SJSA1 (cell line): ENCODE measurements at regions not wholly inside any gene's neighbourhood (a gene's known extent, or its start where the extent isn't known, plus 50 kb on each side); places are given as distances from the start of the nearest gene placed in this dataset.
"Not testable (repeated sequence)": the region's sequence is repeated elsewhere in the genome, so short reads cannot be mapped to it uniquely, and the experiment has no call there.

ENCODE experiments used
- DNase-seq, 2 experiments: peaks; one replicate each; pipeline ENCODE4 v3.0.0-alpha.2; 2015 to 2020; ENCODE audit warnings: low spot score in 2 of 2, low read depth in 1 of 2
- H3K27ac ChIP-seq: fragments of 250-450 bp; sonication (Bioruptor Pico); 2 replicates; pipeline ENCODE4 v1.5.1; 2020; ENCODE audit warnings: mild to moderate bottlenecking, moderate library complexity
- H3K27me3 ChIP-seq: fragments of 250-450 bp; sonication (Bioruptor Pico); replicated peaks from 2 replicates; pipeline ENCODE4 v1.5.1; 2020; ENCODE audit warnings: mild to moderate bottlenecking, moderate library complexity
- H3K36me3 ChIP-seq: fragments of 250-450 bp; sonication (Bioruptor Pico); 2 replicates; pipeline ENCODE4 v1.5.1; 2020; ENCODE audit warnings: mild to moderate bottlenecking
- H3K4me1 ChIP-seq: fragments of 250-450 bp; sonication (Bioruptor Pico); replicated peaks from 2 replicates; pipeline ENCODE4 v1.6.1; 2021; ENCODE audit warnings: mild to moderate bottlenecking
- H3K4me3 ChIP-seq: fragments of 250-450 bp; sonication (Bioruptor Pico); 2 replicates; pipeline ENCODE4 v1.5.1; 2020; ENCODE audit warnings: mild to moderate bottlenecking
- H3K9me3 ChIP-seq: fragments of 250-450 bp; sonication (Bioruptor Pico); replicated peaks from 2 replicates; pipeline ENCODE4 v1.5.1; 2020; ENCODE audit warnings: mild to moderate bottlenecking

- no peak for DNase-seq
Measured at GRCh38 chr18:1253827-1254226, 349.2 kb downstream of the ADCYAP1 start.

DNA sequence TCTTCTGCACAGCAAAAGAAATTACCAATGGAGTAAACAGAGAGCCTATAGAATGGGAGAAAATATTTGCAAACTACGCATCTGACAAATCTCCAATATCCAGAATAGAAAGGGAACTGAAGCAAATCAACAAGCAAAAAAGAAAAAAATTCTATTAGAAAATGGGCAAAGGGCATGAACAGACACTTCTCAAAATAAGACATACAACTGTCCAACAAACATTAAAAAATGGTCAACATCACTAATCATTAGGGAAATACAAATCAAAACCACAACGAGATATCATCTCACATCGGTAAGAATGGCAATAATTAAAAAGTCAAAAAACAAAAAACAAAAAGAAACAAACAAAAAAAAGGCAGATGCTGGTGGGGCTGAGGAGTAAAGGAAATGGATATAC is 356.4 kb downstream of the ADCYAP1 start:
- no peak overlapping the region for H3K4me3 ChIP-seq
- no peak for DNase-seq
- no peak overlapping the region for H3K27ac ChIP-seq
- no peaks in the 10 kb centered on the region for H3K36me3 ChIP-seq
- H3K4me1 ChIP-seq, result no peaks in the 10 kb centered on the region
- H3K9me3 ChIP-seq, result no peaks in the 10 kb centered on the region
- H3K27me3 ChIP-seq, result no peaks in the 10 kb centered on the region

More at GRCh38 chr18:1253827-1254226, 349.2 kb downstream of the ADCYAP1 start:
- no peak overlapping the region for H3K27ac ChIP-seq
- no peaks in the 10 kb centered on the region for H3K36me3 ChIP-seq
- H3K4me3 ChIP-seq, result no peak overlapping the region
- no peaks in the 10 kb centered on the region for H3K9me3 ChIP-seq
- no peaks in the 10 kb centered on the region for H3K4me1 ChIP-seq
- no peaks in the 10 kb centered on the region for H3K27me3 ChIP-seq

DNA sequence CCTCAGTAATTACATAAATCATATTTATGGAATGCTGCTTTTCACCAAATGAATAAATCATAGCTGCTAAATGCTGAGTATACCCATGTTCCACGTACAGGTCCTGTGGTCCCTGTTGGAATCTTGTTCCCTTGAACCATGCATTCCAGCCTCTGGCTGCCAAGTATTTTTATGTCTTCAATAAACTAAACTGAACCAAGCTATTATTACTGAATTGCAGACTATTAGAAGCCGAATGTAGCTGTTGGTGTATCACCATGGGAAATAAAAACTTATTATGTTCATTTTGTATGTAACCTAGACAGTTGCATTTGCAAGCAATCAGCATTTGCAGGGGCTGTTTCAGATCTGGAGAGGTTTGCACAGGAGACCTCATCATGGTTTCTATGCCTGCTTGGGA is 362.4 kb downstream of the ADCYAP1 start:
- Histone ChIP-seq H3K4me1 (no peaks in the 10 kb centered on the region), H3K4me3 (no peak overlapping the region), H3K9me3 (no peaks in the 10 kb centered on the region), H3K36me3 (no peaks in the 10 kb centered on the region), H3K27me3 (no peaks in the 10 kb centered on the region), H3K27ac (no peak overlapping the region)
- no peak for DNase-seq

DNA sequence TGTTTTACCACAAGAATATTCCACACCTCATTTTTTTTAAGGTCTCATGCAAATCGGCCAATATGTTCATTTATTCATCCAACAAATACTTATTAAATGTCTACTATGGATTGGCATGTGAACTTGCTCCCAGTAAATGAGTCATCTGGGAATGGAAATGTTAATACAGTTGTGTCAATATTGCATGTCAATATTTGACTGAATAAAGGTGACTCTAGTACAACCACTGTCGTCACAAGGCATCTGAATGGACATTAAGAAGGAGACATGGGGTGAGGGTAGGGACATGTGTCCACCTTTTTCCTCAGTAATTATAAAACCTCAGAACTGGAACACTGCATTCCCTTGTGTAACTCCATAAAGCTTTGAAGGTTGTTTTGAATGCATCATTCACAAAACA is 365.4 kb downstream of the ADCYAP1 start:
- no peaks in the 10 kb centered on the region for H3K4me1 ChIP-seq
- no peaks in the 10 kb centered on the region for H3K9me3 ChIP-seq
- no peaks in the 10 kb centered on the region for H3K36me3 ChIP-seq
- H3K27me3 ChIP-seq, result no peaks in the 10 kb centered on the region
- no peak overlapping the region for H3K27ac ChIP-seq
- H3K4me3 ChIP-seq, result no peak overlapping the region
- DNase-seq, result no peak

DNA sequence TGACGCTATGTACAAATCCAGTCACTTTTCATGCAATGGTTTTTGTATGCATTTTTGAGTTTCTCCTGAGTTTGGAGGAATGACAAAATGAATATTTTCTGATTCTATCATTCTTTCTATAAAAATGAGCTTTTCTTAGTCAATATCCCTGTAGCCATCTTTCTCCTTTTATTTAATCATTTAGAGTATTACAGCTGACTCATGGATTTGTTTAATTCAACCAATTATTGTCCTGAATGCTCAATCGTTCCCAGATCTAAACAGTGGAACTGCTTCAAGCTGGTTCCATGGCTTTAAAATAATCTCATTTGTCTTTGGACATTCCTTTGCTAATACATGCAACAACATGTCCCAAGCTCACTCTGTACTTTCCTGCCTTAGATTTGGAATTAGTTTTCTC is 368.8 kb downstream of the ADCYAP1 start:
- DNase-seq, result no peak
- H3K4me1 ChIP-seq, result no peaks in the 10 kb centered on the region
- no peak overlapping the region for H3K4me3 ChIP-seq
- no peaks in the 10 kb centered on the region for H3K9me3 ChIP-seq
- H3K36me3 ChIP-seq, result no peaks in the 10 kb centered on the region
- no peaks in the 10 kb centered on the region for H3K27me3 ChIP-seq
- no peak overlapping the region for H3K27ac ChIP-seq

GRCh38 chr18:1292167-1292566 is 387.5 kb downstream of the ADCYAP1 start:
- DNase-seq, result no peak
- H3K27me3 ChIP-seq, result no peaks in the 10 kb centered on the region
- H3K4me3 ChIP-seq, result no peak overlapping the region
- no peaks in the 10 kb centered on the region for H3K9me3 ChIP-seq
- H3K36me3 ChIP-seq, result no peaks in the 10 kb centered on the region
- no peak overlapping the region for H3K27ac ChIP-seq
- no peaks in the 10 kb centered on the region; the same call in 1 of the 2 replicates for H3K4me1 ChIP-seq

DNA sequence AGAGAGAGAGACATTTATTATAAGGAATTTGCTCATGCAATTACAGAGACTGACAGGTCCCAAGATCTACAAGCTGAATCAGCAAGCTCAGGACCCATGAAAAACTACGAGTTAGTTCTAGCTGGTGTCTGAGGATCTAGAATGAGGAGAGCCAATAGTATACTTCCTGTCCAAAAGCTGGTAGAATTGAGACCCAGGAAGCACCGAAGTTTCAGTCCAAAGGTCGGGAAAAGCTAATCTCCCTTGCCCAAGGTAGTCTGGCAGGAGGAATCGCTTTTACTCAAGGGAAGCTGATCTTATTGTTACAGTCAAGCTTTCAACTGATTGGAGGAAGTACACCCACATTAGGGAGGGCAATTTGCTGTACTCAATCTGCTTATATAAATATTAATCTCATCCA is 389.6 kb downstream of the ADCYAP1 start:
- no peaks in the 10 kb centered on the region for H3K36me3 ChIP-seq
- H3K27me3 ChIP-seq, result no peaks in the 10 kb centered on the region
- no peaks in the 10 kb centered on the region; the same call in 1 of the 2 replicates for H3K4me1 ChIP-seq
- no peak overlapping the region for H3K4me3 ChIP-seq
- DNase-seq, result no peak
- H3K9me3 ChIP-seq, result no peaks in the 10 kb centered on the region
- H3K27ac ChIP-seq, result no peak overlapping the region

- DNase-seq, result no peak
- H3K27ac ChIP-seq, result no peak overlapping the region
- no peaks in the 10 kb centered on the region for H3K36me3 ChIP-seq
- H3K27me3 ChIP-seq, result 0 out of 2 replicates have a peak, but pooled peaks cover 2% of the 10 kb centered on the region
- H3K4me3 ChIP-seq, result no peak overlapping the region
- H3K4me1 ChIP-seq, result no peaks in the 10 kb centered on the region; the same call in 1 of the 2 replicates
- H3K9me3 ChIP-seq, result no peaks in the 10 kb centered on the region
Measured at GRCh38 chr18:1296237-1296636, 391.6 kb downstream of the ADCYAP1 start.

GRCh38 chr18:1302861-1303260 is 398.2 kb downstream of the ADCYAP1 start:
- H3K36me3 ChIP-seq, result no peaks in the 10 kb centered on the region
- H3K4me3 ChIP-seq, result no peak overlapping the region
- no peak for DNase-seq
- H3K4me1 ChIP-seq, result no peaks in the 10 kb centered on the region
- no peaks in the 10 kb centered on the region for H3K9me3 ChIP-seq
- peaks cover 7% of the 10 kb centered on the region; the same call in 1 of the 2 replicates for H3K27me3 ChIP-seq
- H3K27ac ChIP-seq, result no peak overlapping the region

- DNase-seq, result no peak
- H3K4me1 ChIP-seq, result no peaks in the 10 kb centered on the region
- H3K4me3 ChIP-seq, result no peak overlapping the region
Measured at GRCh38 chr18:1304392-1304992, 399.8 kb downstream of the ADCYAP1 start.

GRCh38 chr18:1306641-1307040 is 402.0 kb downstream of the ADCYAP1 start:
- no peak for DNase-seq
- Histone ChIP-seq H3K27ac (no peak overlapping the region), H3K4me1 (no peaks in the 10 kb centered on the region), H3K27me3 (peaks cover 4% of the 10 kb centered on the region; the same call in 1 of the 2 replicates), H3K4me3 (no peak overlapping the region), H3K9me3 (0 out of 2 replicates have a peak, but pooled peaks cover 2% of the 10 kb centered on the region), H3K36me3 (no peaks in the 10 kb centered on the region)

More at GRCh38 chr18:1304392-1304992, 399.8 kb downstream of the ADCYAP1 start:
- Histone ChIP-seq H3K27me3 (peaks cover 7% of the 10 kb centered on the region; the same call in 1 of the 2 replicates), H3K27ac (no peak overlapping the region), H3K9me3 (no peaks in the 10 kb centered on the region), H3K36me3 (no peaks in the 10 kb centered on the region)

DNA sequence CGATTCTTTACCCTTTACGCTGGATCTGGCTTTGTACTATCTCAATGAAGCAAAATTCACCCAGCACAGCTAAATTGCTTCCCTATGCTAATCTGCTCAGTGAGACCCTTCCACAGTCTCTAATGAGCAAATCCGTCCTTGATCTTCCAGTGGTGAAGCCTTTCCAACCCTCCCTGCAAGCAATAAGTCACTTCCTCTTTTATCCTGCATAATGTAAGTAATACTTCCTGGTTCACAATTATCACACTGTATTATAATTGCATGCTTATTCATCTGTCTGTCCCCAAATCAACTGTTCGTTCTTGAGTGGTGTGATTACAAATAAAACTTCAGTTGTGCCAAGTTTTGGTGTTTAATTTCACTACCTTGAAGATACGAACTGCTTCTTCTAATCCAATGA is 404.0 kb downstream of the ADCYAP1 start:
- no peak overlapping the region for H3K27ac ChIP-seq
- no peak for DNase-seq

DNA sequence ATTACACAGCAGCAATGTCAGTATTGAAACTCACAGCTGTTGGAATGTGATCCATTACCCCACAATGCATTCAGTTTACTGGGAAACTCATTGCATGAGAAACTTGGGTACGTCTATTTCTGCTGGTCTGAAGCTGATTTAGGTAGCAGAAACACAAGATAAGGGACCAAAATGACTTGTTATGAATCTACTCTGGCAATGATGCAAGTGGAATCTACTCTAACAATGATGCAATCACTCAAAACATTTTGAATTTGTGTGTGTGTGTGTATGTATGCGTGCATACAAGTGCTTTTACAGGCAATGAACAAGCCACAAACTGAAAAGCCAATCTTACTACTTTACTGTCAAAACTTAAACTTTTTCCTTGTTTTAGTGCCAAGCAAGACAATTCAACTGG is 406.7 kb downstream of the ADCYAP1 start:
- no peak overlapping the region for H3K27ac ChIP-seq
- no peaks in the 10 kb centered on the region for H3K36me3 ChIP-seq
- H3K9me3 ChIP-seq, result 0 out of 2 replicates have a peak, but pooled peaks cover 2% of the 10 kb centered on the region
- peaks cover 7% of the 10 kb centered on the region; the same call in 1 of the 2 replicates for H3K27me3 ChIP-seq
- no peaks in the 10 kb centered on the region for H3K4me1 ChIP-seq
- H3K4me3 ChIP-seq, result no peak overlapping the region
- DNase-seq, result no peak

More for the DNA sequence above, 404.0 kb downstream of the ADCYAP1 start:
- Histone ChIP-seq H3K4me1 (no peaks in the 10 kb centered on the region), H3K4me3 (no peak overlapping the region), H3K36me3 (no peaks in the 10 kb centered on the region), H3K27me3 (peaks cover 7% of the 10 kb centered on the region; the same call in 1 of the 2 replicates), H3K9me3 (0 out of 2 replicates have a peak, but pooled peaks cover 2% of the 10 kb centered on the region)

DNA sequence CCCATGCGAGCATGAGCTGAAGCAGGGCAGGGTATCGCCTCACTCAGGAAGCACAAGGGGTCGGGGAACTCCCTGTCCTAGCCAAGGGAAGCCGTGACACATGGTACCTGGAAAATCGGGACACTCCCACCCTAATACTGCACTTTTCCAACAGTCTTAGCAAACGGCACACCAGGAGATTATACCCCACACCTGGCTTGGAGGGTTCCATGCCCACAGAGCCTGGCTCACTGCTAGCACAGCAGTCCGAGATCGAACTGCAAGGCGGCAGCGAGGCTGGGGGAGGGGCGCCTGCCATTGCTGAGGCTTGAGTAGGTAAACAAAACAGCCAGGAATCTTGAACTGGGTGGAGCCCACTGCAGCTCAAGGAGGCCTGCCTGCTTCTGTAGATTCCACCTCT is 430.7 kb downstream of the ADCYAP1 start:
- H3K4me1 ChIP-seq, DNase-seq: not testable (repeated sequence)

More for the DNA sequence above, 430.7 kb downstream of the ADCYAP1 start:
- H3K9me3 ChIP-seq, H3K4me3 ChIP-seq, H3K27ac ChIP-seq, H3K27me3 ChIP-seq, H3K36me3 ChIP-seq: not testable (repeated sequence)
